K562 (cell line): ENCODE measurements at regions not wholly inside any gene's neighbourhood (a gene's known extent, or its start where the extent isn't known, plus 50 kb on each side); places are given as distances from the start of the nearest gene placed in this dataset.

Source experiments
- ATAC-seq: fragments of 200-7000 bp; cut with Tn5 transposase; 3 replicates; pipeline ENCODE4 v1.9.1; 2020; ENCODE audit warnings: moderate library complexity
- BruUV-seq: library from RNA; stranded (reverse); fragments of 400-500 nt; replicated peaks from 2 replicates; lab custom pipeline; 2021; lab: Mats Ljungman, UMichigan
- CTCF ChIA-PET: fragments of 300-600 bp; formaldehyde crosslinking; extraction: SDS; loops from one replicate; lab custom pipeline; 2021; ENCODE audit warnings: low intra/inter-chr PET ratio; lab: Yijun Ruan, JAX
- POLR2A ChIA-PET: fragments of 300-600, 350-650 bp; sonication (Branson Sonifier 250); formaldehyde crosslinking; extraction: SDS; loops from one replicate; lab custom pipeline; 2021; ENCODE audit warnings: antibody characterized with exemption, inconsistent platforms; lab: Yijun Ruan, JAX
- DNase-seq, 4 experiments: peaks; one replicate each; pipeline versions ENCODE4 v3.0.0 to v3.0.0-alpha.2; 2011 to 2018; ENCODE audit warnings: low spot score in 3 of 4, mixed read lengths in 3 of 4; ENCODE audit errors: extremely low read depth in 1 of 4
- FAIRE-seq: peaks from 2 replicates; lab custom pipeline; 2011; peaks lifted over from hg19 to GRCh38; lab: Jason Lieb, UNC
- H2AFZ ChIP-seq: 2 replicates; pipeline ENCODE4 v1.6.0; 2011; ENCODE audit warnings: low read depth, low read length, control low read depth, inconsistent platforms
- H3K27ac ChIP-seq: fragments of 200-600 bp; 3 replicates; pipeline ENCODE4 v1.8.0; 2011; ENCODE audit warnings: low read depth, mild to moderate bottlenecking, control low read depth, inconsistent platforms, low read length, moderate library complexity, mixed read lengths; ENCODE audit errors: extremely low read depth
- H3K27me3 ChIP-seq, 2 experiments: fragments of 300-600 bp in 1 of 2; 2 replicates in 1 of 2; 3 replicates in 1 of 2; pipeline versions ENCODE4 v1.6.0 to v1.8.0; 2011; ENCODE audit warnings: inconsistent platforms in 2 of 2, low read length in 2 of 2, mild to moderate bottlenecking in 1 of 2, mixed read lengths in 1 of 2, moderate library complexity in 1 of 2; ENCODE audit not compliant: control insufficient read depth in 2 of 2, insufficient read depth in 2 of 2
- H3K36me3 ChIP-seq: fragments of 300-600 bp; 3 replicates; pipeline ENCODE4 v1.8.0; 2011; ENCODE audit warnings: mild to moderate bottlenecking, low read length, inconsistent platforms; ENCODE audit not compliant: control insufficient read depth, insufficient read depth
- H3K4me1 ChIP-seq, 2 experiments: fragments of 200-600 bp in 1 of 2; replicated peaks in 1 of 2; 2 replicates in 1 of 2; 3 replicates in 1 of 2; pipeline versions ENCODE4 v1.5.1 to v1.8.0; 2011; ENCODE audit warnings: inconsistent platforms in 2 of 2, low read length in 2 of 2, mild to moderate bottlenecking in 1 of 2, mixed read lengths in 1 of 2, moderate library complexity in 1 of 2; ENCODE audit not compliant: control insufficient read depth in 2 of 2, insufficient read depth in 2 of 2
- H3K4me2 ChIP-seq: 2 replicates; pipeline ENCODE4 v1.6.1; 2011; ENCODE audit warnings: low read length, control low read depth, inconsistent platforms, mixed read lengths; ENCODE audit not compliant: insufficient read depth
- H3K4me3 ChIP-seq: fragments of 200-600 bp; sonication (generic), shearing (Covaris generic); 2 replicates; pipeline ENCODE4 v1.5.1; 2016; ENCODE audit warnings: control low read depth, inconsistent platforms
- H3K79me2 ChIP-seq: fragments of 200-600 bp; 3 replicates; pipeline ENCODE4 v1.8.0; 2011; ENCODE audit warnings: low read length, inconsistent platforms; ENCODE audit not compliant: control insufficient read depth, insufficient read depth
- H3K9ac ChIP-seq, 2 experiments: 2 replicates each; pipeline versions ENCODE4 v1.6.0 to v1.6.1; 2011; ENCODE audit warnings: low read depth in 2 of 2, low read length in 2 of 2, control low read depth in 1 of 2, inconsistent platforms in 1 of 2, mild to moderate bottlenecking in 1 of 2, mixed read lengths in 1 of 2; ENCODE audit not compliant: insufficient read depth in 1 of 2
- H3K9me1 ChIP-seq: one replicate; pipeline ENCODE4 v1.6.0; 2011; ENCODE audit warnings: inconsistent platforms, mild to moderate bottlenecking, low read length, moderate library complexity; ENCODE audit not compliant: control insufficient read depth, insufficient read depth
- H3K9me3 ChIP-seq: replicated peaks from 2 replicates; pipeline ENCODE4 v1.5.1; 2011; ENCODE audit warnings: low read depth, low read length, inconsistent platforms; ENCODE audit not compliant: control insufficient read depth, insufficient read depth
- H4K20me1 ChIP-seq: replicated peaks from 2 replicates; pipeline ENCODE4 v1.6.1; 2011; ENCODE audit warnings: low read length, inconsistent platforms, mixed read lengths; ENCODE audit not compliant: control insufficient read depth, insufficient read depth
- MECOM ChIP-seq: fragments of 250-450 bp; sonication (Bioruptor Pico); IDR thresholded peaks from 2 replicates; pipeline ENCODE4 v1.8.0; 2022; ENCODE audit warnings: inconsistent platforms
- MEF2D ChIP-seq: conservative IDR thresholded peaks from 2 replicates; pipeline ENCODE4 v1.6.1; 2016; ENCODE audit warnings: low read depth, missing genetic modification characterization, missing compliant biosample characterization
- PURB ChIP-seq: sonication (generic); formaldehyde crosslinking; IDR thresholded peaks from 2 replicates; pipeline ENCODE4 v1.9.0; 2021; ENCODE audit warnings: low read depth, mild to moderate bottlenecking, missing genetic modification reagents
- SOX6 ChIP-seq: fragments of 450-650 bp; IDR thresholded peaks from 2 replicates; pipeline ENCODE4 v1.6.1; 2014; ENCODE audit warnings: mild to moderate bottlenecking
- TFE3 ChIP-seq: fragments of 450-650 bp; formaldehyde crosslinking; IDR thresholded peaks from 2 replicates; pipeline ENCODE4 v1.4.0; 2020; ENCODE audit warnings: mild to moderate bottlenecking, mixed read lengths
- ZBTB43 ChIP-seq: sonication (generic); formaldehyde crosslinking; IDR thresholded peaks from 2 replicates; pipeline ENCODE4 v1.8.0; 2023; ENCODE audit warnings: mild to moderate bottlenecking, missing genetic modification reagents
- WGBS: fragments of 100-300 bp; shearing (Covaris generic); methylation state at CpG from one replicate; pipeline ENCODE4 v1.1.6; 2016; ENCODE audit warnings: low coverage, mixed read lengths; ENCODE audit not compliant: insufficient coverage; ENCODE audit errors: missing lambda C conversion rate; 5-methylcytosine and 5-hydroxymethylcytosine counted together
- in situ Hi-C: fragments of 300-500 bp; cut with MboI; formaldehyde crosslinking; loops from 4 replicates; pipeline ENCODE4 v1.15.0; 2018; ENCODE audit warnings: inconsistent platforms, mixed read lengths
- intact Hi-C: fragments of 100-400 bp; cut with micrococcal nuclease; formaldehyde crosslinking; loops from 2 replicates; pipeline ENCODE4 v1.14.2; 2022

- TF ChIP-seq MECOM (CRISPR knock-in tag) (no peak), ZBTB43 (no peak)
Measured at GRCh38 chr1:14009582-14009981, 309.6 kb downstream of the PRDM2 start (continued).

GRCh38 chr1:14010476-14010875 lies 310.5 kb downstream of the PRDM2 start:
- ATAC-seq (no peak), DNase-seq (no peak), FAIRE-seq (no peak)
- Histone ChIP-seq H3K4me1 (no peaks in the 10 kb centered on the region), H3K4me3 (no peak overlapping the region), H3K9me1 (no peaks in the 10 kb centered on the region), H2AFZ (no peak overlapping the region), H3K36me3 (no peaks in the 10 kb centered on the region), H3K79me2 (no peaks in the 10 kb centered on the region), H4K20me1 (no peaks in the 10 kb centered on the region; the same call in 1 of the 2 replicates), H3K27ac (no peak overlapping the region), H3K27me3 (no peaks in the 10 kb centered on the region), H3K9me3 (no peaks in the 10 kb centered on the region), H3K9ac (no peak overlapping the region), H3K4me2 (no peak overlapping the region)
- intact Hi-C loops: no loop called here
- BruUV-seq: no TSS peak
- ChIA-PET POLR2A (no interaction called here), CTCF (no interaction called here)
- no peak for TF ChIP-seq MEF2D (tag)
- in situ Hi-C loops: no loop called here

- H3K9me1 ChIP-seq: no peaks in the 10 kb centered on the region
- H3K36me3 ChIP-seq: no peaks in the 10 kb centered on the region
- no peaks in the 10 kb centered on the region; the same call in 1 of the 2 replicates for H4K20me1 ChIP-seq
- no peak for ATAC-seq
- BruUV-seq: no TSS peak
- in situ Hi-C loops (no loop called here), intact Hi-C loops (no loop called here)
- TF ChIP-seq PURB (CRISPR knock-in tag): no peak
- peak; percentile 14; the same call in 1 of the 2 replicates for TF ChIP-seq TFE3 (CRISPR knock-in tag)
- no peak for TF ChIP-seq SOX6
- H3K4me2 ChIP-seq: no peak overlapping the region
- no peaks in the 10 kb centered on the region for H3K27me3 ChIP-seq
- H3K9me3 ChIP-seq: no peaks in the 10 kb centered on the region
- H3K4me1 ChIP-seq: no peaks in the 10 kb centered on the region
- POLR2A ChIA-PET: interaction anchor here (0.6 kb wide), 1 partner anchor 527 kb away, joined by 3 read pairs; no protein-coding TSS in a partner anchor
- FAIRE-seq: no peak
- H3K9ac ChIP-seq: no peak overlapping the region
- H2AFZ ChIP-seq: no peak overlapping the region
- H3K79me2 ChIP-seq: no peaks in the 10 kb centered on the region
- 0% methylated on average over 9 of the region's 9 CpGs for WGBS
- no peak overlapping the region for H3K27ac ChIP-seq
- no peak overlapping the region for H3K4me3 ChIP-seq
- CTCF ChIA-PET: no interaction called here
- DNase-seq: no peak
Measured at GRCh38 chr1:14011132-14011531, 311.1 kb downstream of the PRDM2 start.
